ENCODE measurements at regions not wholly inside any gene's neighbourhood (a gene's known extent, or its start where the extent isn't known, plus 50 kb on each side); places are given as distances from the start of the nearest gene placed in this dataset.
"Not testable (repeated sequence)": the region's sequence is repeated elsewhere in the genome, so short reads cannot be mapped to it uniquely, and the experiment has no call there.

GRCh38 chr2:59237311-59237710 lies 996.2 kb upstream of the FANCL start:
- Histone ChIP-seq H3K9me3 (no peaks in the 10 kb centered on the region), H3K27ac (no peak overlapping the region), H3K4me3 (no peak overlapping the region), H3K36me3 (no peaks in the 10 kb centered on the region), H3K4me1 (no peaks in the 10 kb centered on the region), H3K27me3 (no peaks in the 10 kb centered on the region)
- DNase-seq (ENCODE audit: low spot score in 2 of 2), result no peak
- TF ChIP-seq POLR2AphosphoS5 (IDR thresholded peaks at IDR 0.05), result no peak
- no peak for TF ChIP-seq POLR2A (IDR thresholded peaks at IDR 0.05)
- no peak for TF ChIP-seq CTCF (IDR thresholded peaks at IDR 0.05)
- intact Hi-C loops (cut with DNase I; ENCODE audit: low total_unique reads), result no loop called here

- intact Hi-C loops (cut with DNase I; ENCODE audit: low total_unique reads), result no loop called here
- Histone ChIP-seq H3K36me3 (no peaks in the 10 kb centered on the region), H3K9me3 (no peaks in the 10 kb centered on the region), H3K4me3 (no peak overlapping the region), H3K4me1 (no peaks in the 10 kb centered on the region), H3K27me3 (no peaks in the 10 kb centered on the region), H3K27ac (no peak overlapping the region)
- TF ChIP-seq POLR2A (IDR thresholded peaks at IDR 0.05), result no peak
- DNase-seq (ENCODE audit: low spot score in 2 of 2), result no peak
These were observed 995.6 kb upstream of the FANCL start for GRCh38 chr2:59236723-59237122.

GRCh38 chr2:59233920-59234319 lies 992.8 kb upstream of the FANCL start:
- no peaks in the 10 kb centered on the region for H3K4me1 ChIP-seq
- no peaks in the 10 kb centered on the region for H3K9me3 ChIP-seq
- no peak overlapping the region for H3K27ac ChIP-seq
- DNase-seq (ENCODE audit: low spot score in 2 of 2), result no peak
- no peaks in the 10 kb centered on the region for H3K36me3 ChIP-seq
- no peak overlapping the region for H3K4me3 ChIP-seq
- TF ChIP-seq POLR2AphosphoS5 (IDR thresholded peaks at IDR 0.05) (no peak), POLR2A (IDR thresholded peaks at IDR 0.05) (no peak), CTCF (IDR thresholded peaks at IDR 0.05) (no peak)
- intact Hi-C loops (cut with DNase I; ENCODE audit: low total_unique reads), result no loop called here
- H3K27me3 ChIP-seq, result no peaks in the 10 kb centered on the region

- TF ChIP-seq CTCF (IDR thresholded peaks at IDR 0.05), result no peak
- TF ChIP-seq POLR2A (IDR thresholded peaks at IDR 0.05), result no peak
- no peak for TF ChIP-seq POLR2AphosphoS5 (IDR thresholded peaks at IDR 0.05)
- no peak overlapping the region for H3K4me3 ChIP-seq
- H3K4me1 ChIP-seq, result no peaks in the 10 kb centered on the region
- no peaks in the 10 kb centered on the region for H3K27me3 ChIP-seq
- DNase-seq (ENCODE audit: low spot score in 2 of 2), result no peak
- no peaks in the 10 kb centered on the region for H3K36me3 ChIP-seq
- no peaks in the 10 kb centered on the region for H3K9me3 ChIP-seq
- H3K27ac ChIP-seq, result no peak overlapping the region
- intact Hi-C loops (cut with DNase I; ENCODE audit: low total_unique reads), result no loop called here
These were observed 992.3 kb upstream of the FANCL start for GRCh38 chr2:59233448-59233847.

GRCh38 chr2:59232394-59233165 lies 991.5 kb upstream of the FANCL start:
- TF ChIP-seq POLR2A (IDR thresholded peaks at IDR 0.05) (no peak), POLR2AphosphoS5 (IDR thresholded peaks at IDR 0.05) (no peak)
- no peaks in the 10 kb centered on the region for H3K4me1 ChIP-seq
- no peaks in the 10 kb centered on the region for H3K9me3 ChIP-seq
- no peaks in the 10 kb centered on the region for H3K27me3 ChIP-seq
- no peak for DNase-seq (ENCODE audit: low spot score in 2 of 2)
- intact Hi-C loops (cut with DNase I; ENCODE audit: low total_unique reads), result no loop called here
- H3K36me3 ChIP-seq, result no peaks in the 10 kb centered on the region
- no peak overlapping the region for H3K27ac ChIP-seq
- H3K4me3 ChIP-seq, result no peak overlapping the region

GRCh38 chr2:59226362-59226761 lies 985.2 kb upstream of the FANCL start:
- H3K9me3 ChIP-seq; H3K4me1 ChIP-seq; H3K4me3 ChIP-seq; DNase-seq (ENCODE audit: low spot score in 2 of 2); intact Hi-C loops (cut with DNase I; ENCODE audit: low total_unique reads); H3K27ac ChIP-seq; H3K27me3 ChIP-seq; H3K36me3 ChIP-seq: not testable (repeated sequence)
